IMR-90 (cell line): ENCODE measurements at regions not wholly inside any gene's neighbourhood (a gene's known extent, or its start where the extent isn't known, plus 50 kb on each side); places are given as distances from the start of the nearest gene placed in this dataset.

Experiments
- ATAC-seq: fragments of 200-7000 bp; cut with Tn5 transposase; 2 replicates; pipeline ENCODE4 v1.9.1; 2020; ENCODE audit warnings: low read depth, mild to moderate bottlenecking, moderate library complexity
- BruUV-seq: library from RNA; stranded (reverse); fragments of 400-500 nt; replicated peaks from 2 replicates; lab custom pipeline; 2021; lab: Mats Ljungman, UMichigan
- CTCF ChIA-PET: fragments of 300-600 bp; formaldehyde crosslinking; extraction: SDS; loops from one replicate; lab custom pipeline; 2021; ENCODE audit warnings: antibody characterized with exemption; lab: Yijun Ruan, JAX
- POLR2A ChIA-PET: fragments of 300-600 bp; sonication (Branson Sonifier 250); formaldehyde crosslinking; loops from one replicate; lab custom pipeline; 2022; ENCODE audit warnings: antibody characterized with exemption; ENCODE audit not compliant: unreplicated experiment; lab: Charles Lee
- DNase-seq: peaks from one replicate; pipeline ENCODE4 v3.0.0; 2013
- H2AFZ ChIP-seq: replicated peaks from 2 replicates; pipeline ENCODE3; 2013; ENCODE audit warnings: low read length, mild to moderate bottlenecking; ENCODE audit not compliant: poor library complexity
- H2AK5ac ChIP-seq: 2 replicates; pipeline ENCODE4 v1.6.1; 2013; ENCODE audit warnings: low read depth, low read length, inconsistent platforms
- H2AK9ac ChIP-seq: replicated peaks from 2 replicates; pipeline ENCODE3; 2013; ENCODE audit warnings: mild to moderate bottlenecking, low read depth, low read length, moderate library complexity; ENCODE audit not compliant: poor library complexity
- H2BK120ac ChIP-seq: 2 replicates; pipeline ENCODE4 v1.6.1; 2013; ENCODE audit warnings: low read depth, low read length, inconsistent platforms
- H2BK15ac ChIP-seq: 3 replicates; pipeline ENCODE4 v1.6.1; 2013; ENCODE audit warnings: low read depth, low read length, inconsistent platforms
- H2BK20ac ChIP-seq: 2 replicates; pipeline ENCODE4 v1.6.1; 2013; ENCODE audit warnings: low read depth, mild to moderate bottlenecking, inconsistent platforms, low read length, moderate library complexity
- H2BK5ac ChIP-seq: 2 replicates; pipeline ENCODE4 v1.6.1; 2013; ENCODE audit warnings: mild to moderate bottlenecking, low read depth, low read length, inconsistent platforms; ENCODE audit not compliant: poor library complexity, severe bottlenecking
- H3K14ac ChIP-seq: replicated peaks from 2 replicates; pipeline ENCODE4 v1.6.1; 2013; ENCODE audit warnings: low read depth, low read length, inconsistent platforms
- H3K18ac ChIP-seq: 2 replicates; pipeline ENCODE4 v1.6.1; 2013; ENCODE audit warnings: low read depth, low read length, control low read depth
- H3K23ac ChIP-seq: 2 replicates; pipeline ENCODE4 v1.6.1; 2013; ENCODE audit warnings: low read depth, low read length, inconsistent platforms
- H3K27ac ChIP-seq: 2 replicates; pipeline ENCODE4 v1.5.1; 2013; ENCODE audit warnings: mild to moderate bottlenecking, control low read depth, low read length; ENCODE audit not compliant: insufficient read depth
- H3K27me3 ChIP-seq: 2 replicates; pipeline ENCODE4 v1.6.1; 2013; ENCODE audit warnings: low read length; ENCODE audit not compliant: control insufficient read depth, insufficient read depth
- H3K36me3 ChIP-seq: 2 replicates; pipeline ENCODE4 v1.6.1; 2013; ENCODE audit warnings: low read length, mixed read lengths; ENCODE audit not compliant: control insufficient read depth, insufficient read depth
- H3K4ac ChIP-seq: 2 replicates; pipeline ENCODE4 v1.6.1; 2013; ENCODE audit warnings: low read depth, low read length, inconsistent platforms
- H3K4me1 ChIP-seq: 2 replicates; pipeline ENCODE4 v1.6.1; 2013; ENCODE audit warnings: low read length, mixed read lengths; ENCODE audit not compliant: control insufficient read depth, insufficient read depth
- H3K4me2 ChIP-seq: 2 replicates; pipeline ENCODE4 v1.6.1; 2013; ENCODE audit warnings: low read depth, mild to moderate bottlenecking, control low read depth, low read length, moderate library complexity
- H3K4me3 ChIP-seq: 2 replicates; pipeline ENCODE4 v1.5.1; 2013; ENCODE audit warnings: low read depth, mild to moderate bottlenecking, control low read depth, low read length, moderate library complexity; ENCODE audit not compliant: insufficient read depth
- H3K56ac ChIP-seq: 2 replicates; pipeline ENCODE4 v1.6.1; 2013; ENCODE audit warnings: low read length, inconsistent platforms; ENCODE audit not compliant: insufficient read depth; ENCODE audit errors: extremely low read depth
- H3K79me1 ChIP-seq, 2 experiments: 2 replicates each; pipeline ENCODE4 v1.6.1; 2013; ENCODE audit warnings: low read length in 2 of 2, inconsistent platforms in 1 of 2, low read depth in 1 of 2
- H3K9ac ChIP-seq: 2 replicates; pipeline ENCODE4 v1.6.1; 2013; ENCODE audit warnings: low read depth, low read length, control low read depth
- H3K9me1 ChIP-seq: 2 replicates; pipeline ENCODE4 v1.6.1; 2013; ENCODE audit warnings: low read length, inconsistent platforms; ENCODE audit not compliant: insufficient read depth
- H3K9me3 ChIP-seq: 2 replicates; pipeline ENCODE4 v1.6.1; 2013; ENCODE audit warnings: low read length; ENCODE audit not compliant: control insufficient read depth, insufficient read depth
- H4K20me1 ChIP-seq: 2 replicates; pipeline ENCODE4 v1.6.1; 2013; ENCODE audit warnings: low read length, inconsistent platforms; ENCODE audit not compliant: insufficient read depth
- H4K5ac ChIP-seq: 2 replicates; pipeline ENCODE4 v1.6.1; 2013; ENCODE audit warnings: mild to moderate bottlenecking, low read depth, low read length, control low read depth
- H4K8ac ChIP-seq, 2 experiments: 2 replicates each; pipeline ENCODE4 v1.6.1; 2013; ENCODE audit warnings: low read depth in 2 of 2, low read length in 2 of 2, control low read depth in 1 of 2, inconsistent platforms in 1 of 2
- H4K91ac ChIP-seq: 2 replicates; pipeline ENCODE4 v1.6.1; 2013; ENCODE audit warnings: low read depth, low read length, inconsistent platforms; ENCODE audit not compliant: insufficient read depth
- CEBPB ChIP-seq: IDR thresholded peaks from 2 replicates; pipeline ENCODE4 v1.6.1; 2012; ENCODE audit warnings: low read depth, low read length, improper control_type of control experiment
- MAFK ChIP-seq: IDR thresholded peaks from 2 replicates; pipeline ENCODE4 v1.6.1; 2012; ENCODE audit warnings: low read depth, low read length, improper control_type of control experiment
- WGBS, 2 experiments: methylation state at CpG; one replicate each; pipeline versions ENCODE4 v1.1.5 to v1.1.7; 2013; ENCODE audit warnings: missing lambda C conversion rate in 2 of 2; ENCODE audit not compliant: insufficient read length in 1 of 2; ENCODE audit errors: extremely low coverage in 2 of 2; 5-methylcytosine and 5-hydroxymethylcytosine counted together
- dilution Hi-C: fragments of 300-500 bp; cut with HindIII; formaldehyde crosslinking; loops from one replicate; pipeline ENCODE4 v1.14.3; 2018; ENCODE audit warnings: low sequenced_read_pairs; ENCODE audit not compliant: unreplicated experiment
- in situ Hi-C: fragments of 300-500 bp; cut with MboI; formaldehyde crosslinking; loops from 3 replicates; pipeline ENCODE4 v1.14.3; 2019; ENCODE audit warnings: low sequenced_read_pairs, inconsistent platforms, mixed read lengths
- intact Hi-C: fragments of 100-400 bp; cut with micrococcal nuclease; formaldehyde crosslinking; loops from 2 replicates; pipeline ENCODE4 v1.10.0; 2022

- H3K23ac ChIP-seq, result no peak overlapping the region
- CTCF ChIA-PET, result interaction anchor here (0.6 kb wide), 1 partner anchor 140 kb away, joined by 4 read pairs; no protein-coding TSS in a partner anchor
- H2BK120ac ChIP-seq, result no peak overlapping the region
Measured at GRCh38 chr18:65133610-65134009, 617.2 kb upstream of the CDH7 start.

More at GRCh38 chr18:65133610-65134009, 617.2 kb upstream of the CDH7 start:
- no peak overlapping the region for H3K4me3 ChIP-seq
- BruUV-seq, result no TSS peak
- H2AFZ ChIP-seq, result no peak overlapping the region
- no peak overlapping the region for H3K4ac ChIP-seq
- no CpG with 5 or more reads among the region's 1 CpG for WGBS, 2 experiments
- no peak overlapping the region for H3K9ac ChIP-seq
- no peak overlapping the region for H4K5ac ChIP-seq
- no peak overlapping the region for H3K4me2 ChIP-seq
- no peak overlapping the region for H2BK20ac ChIP-seq
- no peak overlapping the region for H3K18ac ChIP-seq
- no peak for ATAC-seq
- in situ Hi-C loops, result no loop called here
- POLR2A ChIA-PET, result no interaction called here
- H2BK5ac ChIP-seq, result no peak overlapping the region
- TF ChIP-seq MAFK (peak; percentile 82), CEBPB (no peak)
- no peak overlapping the region for H2BK15ac ChIP-seq
- peaks cover 4% of the 10 kb centered on the region; the same call in 1 of the 2 replicates for H3K9me3 ChIP-seq
- no peak overlapping the region for H2AK9ac ChIP-seq
- H4K91ac ChIP-seq, result no peak overlapping the region
- H3K14ac ChIP-seq, result no peak overlapping the region
- DNase-seq, result no peak
- H4K20me1 ChIP-seq, result no peaks in the 10 kb centered on the region
- no peak overlapping the region for H2AK5ac ChIP-seq
- no peaks in the 10 kb centered on the region for H3K9me1 ChIP-seq
- H4K8ac ChIP-seq, result no peak overlapping the region
- intact Hi-C loops, result no loop called here
- H3K27ac ChIP-seq, result no peak overlapping the region
- H3K36me3 ChIP-seq, result no peaks in the 10 kb centered on the region
- H3K27me3 ChIP-seq, result no peaks in the 10 kb centered on the region
- no peak overlapping the region for H3K56ac ChIP-seq
- H3K4me1 ChIP-seq, result no peaks in the 10 kb centered on the region
- dilution Hi-C loops, result no loop called here
- no peaks in the 10 kb centered on the region for H3K79me1 ChIP-seq
